ENCODE measurements at regions not wholly inside any gene's neighbourhood (a gene's known extent, or its start where the extent isn't known, plus 50 kb on each side); places are given as distances from the start of the nearest gene placed in this dataset.
"Not testable (repeated sequence)": the region's sequence is repeated elsewhere in the genome, so short reads cannot be mapped to it uniquely, and the experiment has no call there.

DNA sequence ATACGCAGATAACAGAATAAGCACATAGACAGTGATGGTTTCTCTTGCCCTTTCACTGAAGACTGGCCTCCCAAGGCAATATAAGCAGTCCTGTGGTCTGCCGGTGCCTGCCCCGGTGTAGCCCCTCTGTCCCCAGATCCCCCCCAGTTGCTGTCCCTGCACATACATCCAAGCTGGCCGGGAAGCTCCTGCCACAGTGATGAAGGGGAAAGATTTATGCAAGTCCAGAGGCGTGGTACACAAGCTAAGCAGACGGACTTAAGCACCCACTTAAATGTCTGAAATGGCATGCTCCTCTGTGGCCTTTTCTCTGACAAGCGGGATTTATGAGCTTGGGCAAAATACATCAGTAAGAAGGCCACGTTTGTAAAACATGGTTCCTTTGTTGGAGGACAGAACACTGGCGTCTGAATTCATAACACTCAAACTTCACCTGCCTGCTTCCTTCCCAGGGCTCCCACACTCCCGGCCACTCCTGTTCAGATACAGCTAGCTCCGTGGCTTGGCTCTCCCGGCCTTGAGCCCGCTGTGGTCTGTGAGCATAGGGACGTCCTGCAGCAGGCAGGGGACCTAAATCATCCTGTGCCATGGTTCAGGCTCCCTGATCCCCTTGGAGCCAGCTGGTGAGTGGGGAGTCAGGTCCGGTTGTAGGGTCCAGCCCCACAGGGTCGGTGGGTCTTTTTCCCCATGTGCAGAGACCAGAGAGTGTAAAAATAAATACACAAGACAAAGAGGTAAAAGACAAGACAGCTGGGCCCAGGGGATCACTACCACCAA is 61.7 kb upstream of the PPP2R2D start:
- Histone ChIP-seq H3K36me3 (ENCODE audit: control insufficient read depth, insufficient read depth, low read length) (no peaks in the 10 kb centered on the region), H3K27me3 (ENCODE audit: control insufficient read depth, insufficient read depth, low read length, poor library complexity, severe bottlenecking) (no peaks in the 10 kb centered on the region), H3K4me3 (ENCODE audit: insufficient read depth, low read depth, low read length) (no peak overlapping the region), H3K27ac (ENCODE audit: insufficient read depth, low read depth, low read length, poor library complexity, severe bottlenecking) (no peak overlapping the region), H3K4me1 (ENCODE audit: control insufficient read depth, insufficient read depth, low read length) (no peaks in the 10 kb centered on the region), H3K9me3 (ENCODE audit: control insufficient read depth, low read length) (no peaks in the 10 kb centered on the region)
- 92 to 94% methylated on average over 16 of the region's 16 CpGs for WGBS, 2 experiments

GRCh38 chr10:131839880-131840787 is 60.7 kb upstream of the PPP2R2D start:
- H3K27ac ChIP-seq (ENCODE audit: insufficient read depth, low read depth, low read length, poor library complexity, severe bottlenecking); H3K27me3 ChIP-seq (ENCODE audit: control insufficient read depth, insufficient read depth, low read length, poor library complexity, severe bottlenecking); H3K4me1 ChIP-seq (ENCODE audit: control insufficient read depth, insufficient read depth, low read length); H3K36me3 ChIP-seq (ENCODE audit: control insufficient read depth, insufficient read depth, low read length); H3K4me3 ChIP-seq (ENCODE audit: insufficient read depth, low read depth, low read length); H3K9me3 ChIP-seq (ENCODE audit: control insufficient read depth, low read length): not testable (repeated sequence)
- WGBS, 2 experiments: 81% methylated on average over 14 to 15 of the region's 15 CpGs

GRCh38 chr10:131840788-131841118 is 60.1 kb upstream of the PPP2R2D start:
- 93 to 94% methylated on average over 3 of the region's 3 CpGs for WGBS, 2 experiments
- Histone ChIP-seq H3K36me3 (ENCODE audit: control insufficient read depth, insufficient read depth, low read length) (no peaks in the 10 kb centered on the region), H3K4me3 (ENCODE audit: insufficient read depth, low read depth, low read length) (no peak overlapping the region), H3K27me3 (ENCODE audit: control insufficient read depth, insufficient read depth, low read length, poor library complexity, severe bottlenecking) (no peaks in the 10 kb centered on the region), H3K27ac (ENCODE audit: insufficient read depth, low read depth, low read length, poor library complexity, severe bottlenecking) (no peak overlapping the region), H3K9me3 (ENCODE audit: control insufficient read depth, low read length) (no peaks in the 10 kb centered on the region), H3K4me1 (ENCODE audit: control insufficient read depth, insufficient read depth, low read length) (no peaks in the 10 kb centered on the region)

- no peak overlapping the region for H3K4me3 ChIP-seq (ENCODE audit: insufficient read depth, low read depth, low read length)
- no peaks in the 10 kb centered on the region for H3K27me3 ChIP-seq (ENCODE audit: control insufficient read depth, insufficient read depth, low read length, poor library complexity, severe bottlenecking)
- no peak overlapping the region for H3K27ac ChIP-seq (ENCODE audit: insufficient read depth, low read depth, low read length, poor library complexity, severe bottlenecking)
- H3K9me3 ChIP-seq (ENCODE audit: control insufficient read depth, low read length): no peaks in the 10 kb centered on the region
- 87% methylated on average over 19 of the region's 19 CpGs for WGBS, 2 experiments
- H3K4me1 ChIP-seq (ENCODE audit: control insufficient read depth, insufficient read depth, low read length): no peaks in the 10 kb centered on the region
- no peaks in the 10 kb centered on the region for H3K36me3 ChIP-seq (ENCODE audit: control insufficient read depth, insufficient read depth, low read length)
Measured at GRCh38 chr10:131841131-131841660, 59.6 kb upstream of the PPP2R2D start.

GRCh38 chr10:131841661-131842139 is 59.1 kb upstream of the PPP2R2D start:
- H3K4me1 ChIP-seq (ENCODE audit: control insufficient read depth, insufficient read depth, low read length): no peaks in the 10 kb centered on the region
- WGBS, 2 experiments: 83 to 87% methylated on average over 19 of the region's 19 CpGs
- H3K4me3 ChIP-seq (ENCODE audit: insufficient read depth, low read depth, low read length): no peak overlapping the region
- no peaks in the 10 kb centered on the region for H3K36me3 ChIP-seq (ENCODE audit: control insufficient read depth, insufficient read depth, low read length)
- H3K27ac ChIP-seq (ENCODE audit: insufficient read depth, low read depth, low read length, poor library complexity, severe bottlenecking): no peak overlapping the region
- no peaks in the 10 kb centered on the region for H3K27me3 ChIP-seq (ENCODE audit: control insufficient read depth, insufficient read depth, low read length, poor library complexity, severe bottlenecking)
- H3K9me3 ChIP-seq (ENCODE audit: control insufficient read depth, low read length): no peaks in the 10 kb centered on the region

DNA sequence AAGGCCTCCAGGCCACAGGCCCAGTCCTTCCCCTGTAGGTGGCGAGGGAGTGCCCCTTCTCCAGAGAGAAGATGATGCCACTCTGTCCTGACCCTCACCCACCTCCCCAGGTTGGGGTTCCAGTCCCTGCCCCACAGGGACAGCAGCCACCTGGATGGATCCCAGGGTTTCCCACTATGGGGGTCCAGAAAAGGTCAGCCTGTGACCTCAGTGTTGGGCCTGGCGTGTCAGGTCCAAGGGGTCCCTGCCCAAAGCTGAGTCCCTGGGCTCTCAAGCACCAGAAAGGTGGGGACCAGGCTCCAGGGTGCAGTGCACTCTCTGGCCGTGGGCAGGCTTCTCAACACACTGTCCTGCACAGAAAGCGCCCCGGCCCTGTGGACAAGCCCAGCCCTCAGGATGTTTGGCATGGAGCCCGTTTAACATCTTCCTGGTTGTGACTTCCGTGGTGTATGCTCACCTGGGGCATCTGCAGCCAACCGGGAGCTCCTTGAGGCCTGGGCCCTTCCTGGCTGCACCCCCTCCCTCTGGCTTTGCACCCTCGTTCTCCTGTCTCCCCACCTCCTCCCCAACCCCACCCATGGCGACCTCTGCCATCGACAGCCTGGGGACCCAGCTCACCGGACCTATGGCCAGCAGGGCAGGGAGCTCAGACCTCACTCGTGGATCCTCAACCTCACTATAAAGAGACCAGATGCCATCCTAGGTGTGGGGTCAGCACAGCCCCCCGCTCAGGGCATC is 58.3 kb upstream of the PPP2R2D start:
- no peaks in the 10 kb centered on the region for H3K27me3 ChIP-seq (ENCODE audit: control insufficient read depth, insufficient read depth, low read length, poor library complexity, severe bottlenecking)
- 93 to 95% methylated on average over 14 of the region's 14 CpGs for WGBS, 2 experiments
- no peaks in the 10 kb centered on the region for H3K4me1 ChIP-seq (ENCODE audit: control insufficient read depth, insufficient read depth, low read length)
- no peaks in the 10 kb centered on the region for H3K36me3 ChIP-seq (ENCODE audit: control insufficient read depth, insufficient read depth, low read length)
- no peak overlapping the region for H3K4me3 ChIP-seq (ENCODE audit: insufficient read depth, low read depth, low read length)
- H3K9me3 ChIP-seq (ENCODE audit: control insufficient read depth, low read length): no peaks in the 10 kb centered on the region
- no peak overlapping the region for H3K27ac ChIP-seq (ENCODE audit: insufficient read depth, low read depth, low read length, poor library complexity, severe bottlenecking)

DNA sequence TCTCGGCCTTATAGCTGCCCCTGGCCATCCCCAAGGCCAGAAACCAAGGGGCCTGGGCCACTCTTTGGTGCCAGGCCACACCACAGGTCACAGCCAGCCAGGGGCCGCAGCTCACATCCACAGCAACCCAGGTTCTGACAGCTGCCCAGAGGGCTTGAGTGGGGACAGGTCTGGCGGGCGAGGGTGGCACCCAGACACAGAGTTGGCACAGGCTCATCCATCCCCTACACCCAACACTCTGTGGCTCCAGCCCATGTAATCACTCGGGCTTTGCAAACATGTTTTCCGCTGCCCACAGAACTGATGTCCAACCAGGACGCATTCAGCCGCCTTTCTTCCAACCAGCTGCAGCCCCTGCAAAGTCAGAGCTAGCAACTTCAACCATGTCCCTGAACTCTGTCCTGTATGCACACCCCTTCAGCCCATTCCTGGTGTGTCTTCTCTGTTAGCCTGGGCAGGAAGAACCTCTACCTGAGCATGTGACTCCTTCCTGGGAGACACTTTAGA is 57.7 kb upstream of the PPP2R2D start:
- 93 to 94% methylated on average over 8 of the region's 8 CpGs for WGBS, 2 experiments
- H3K4me3 ChIP-seq (ENCODE audit: insufficient read depth, low read depth, low read length): no peak overlapping the region
- no peaks in the 10 kb centered on the region for H3K36me3 ChIP-seq (ENCODE audit: control insufficient read depth, insufficient read depth, low read length)
- H3K27me3 ChIP-seq (ENCODE audit: control insufficient read depth, insufficient read depth, low read length, poor library complexity, severe bottlenecking): no peaks in the 10 kb centered on the region
- no peak overlapping the region for H3K27ac ChIP-seq (ENCODE audit: insufficient read depth, low read depth, low read length, poor library complexity, severe bottlenecking)
- no peaks in the 10 kb centered on the region for H3K9me3 ChIP-seq (ENCODE audit: control insufficient read depth, low read length)
- H3K4me1 ChIP-seq (ENCODE audit: control insufficient read depth, insufficient read depth, low read length): no peaks in the 10 kb centered on the region

GRCh38 chr10:131843881-131844284 is 56.9 kb upstream of the PPP2R2D start:
- Histone ChIP-seq H3K4me3 (ENCODE audit: insufficient read depth, low read depth, low read length) (no peak overlapping the region), H3K27ac (ENCODE audit: insufficient read depth, low read depth, low read length, poor library complexity, severe bottlenecking) (no peak overlapping the region), H3K36me3 (ENCODE audit: control insufficient read depth, insufficient read depth, low read length) (no peaks in the 10 kb centered on the region), H3K9me3 (ENCODE audit: control insufficient read depth, low read length) (no peaks in the 10 kb centered on the region), H3K4me1 (ENCODE audit: control insufficient read depth, insufficient read depth, low read length) (no peaks in the 10 kb centered on the region), H3K27me3 (ENCODE audit: control insufficient read depth, insufficient read depth, low read length, poor library complexity, severe bottlenecking) (no peaks in the 10 kb centered on the region)
- 95 to 96% methylated on average over 16 of the region's 16 CpGs for WGBS, 2 experiments

- H3K27ac ChIP-seq (ENCODE audit: insufficient read depth, low read depth, low read length, poor library complexity, severe bottlenecking): no peak overlapping the region
- WGBS, 2 experiments: 93 to 94% methylated on average over 22 of the region's 22 CpGs
- H3K9me3 ChIP-seq (ENCODE audit: control insufficient read depth, low read length): no peaks in the 10 kb centered on the region
- H3K4me3 ChIP-seq (ENCODE audit: insufficient read depth, low read depth, low read length): no peak overlapping the region
- no peaks in the 10 kb centered on the region for H3K36me3 ChIP-seq (ENCODE audit: control insufficient read depth, insufficient read depth, low read length)
- no peaks in the 10 kb centered on the region for H3K4me1 ChIP-seq (ENCODE audit: control insufficient read depth, insufficient read depth, low read length)
- H3K27me3 ChIP-seq (ENCODE audit: control insufficient read depth, insufficient read depth, low read length, poor library complexity, severe bottlenecking): no peaks in the 10 kb centered on the region
Measured at GRCh38 chr10:131844529-131845084, 56.2 kb upstream of the PPP2R2D start.
